Body of pancreas (tissue), 4 donors: ENCODE measurements at regions not wholly inside any gene's neighbourhood (a gene's known extent, or its start where the extent isn't known, plus 50 kb on each side); places are given as distances from the start of the nearest gene placed in this dataset.

Source experiments
- ATAC-seq: fragments of 150-250 bp; one replicate; pipeline ENCODE4 v1.9.1; 2016
- DNase-seq, 4 donors: peaks; one replicate each; pipeline ENCODE4 v3.0.0-alpha.2; 2019
- H3K27ac ChIP-seq, 4 donors: fragments of 200-600 bp; sonication (generic); 1 replicate in 3 of 4; 2 replicates in 1 of 4; pipeline versions ENCODE4 v1.5.1 to v1.6.1; 2016 to 2019; ENCODE audit warnings: mild to moderate bottlenecking in 1 of 4, mixed read lengths in 1 of 4, moderate library complexity in 1 of 4
- H3K27me3 ChIP-seq, 2 donors: fragments of 200-600 bp; sonication (generic); one replicate each; pipeline ENCODE4 v1.6.0; 2016; ENCODE audit warnings: mild to moderate bottlenecking in 1 of 2
- H3K36me3 ChIP-seq, 2 donors: fragments of 200-600 bp; sonication (generic); replicated peaks in 1 of 2; 2 replicates each; pipeline ENCODE4 v1.5.1; 2016; ENCODE audit warnings: low read depth in 2 of 2; ENCODE audit not compliant: insufficient read depth in 1 of 2
- H3K4me1 ChIP-seq: fragments of 200-600 bp; sonication (generic); one replicate; pipeline ENCODE4 v1.6.0; 2016
- H3K4me3 ChIP-seq, 2 donors: fragments of 200-600 bp; sonication (generic); 1 replicate in 1 of 2; 2 replicates in 1 of 2; pipeline ENCODE4 v1.5.1; 2016 to 2019
- H3K9me3 ChIP-seq, 3 donors: fragments of 200-600 bp; sonication (generic); 1 replicate in 2 of 3; 2 replicates in 1 of 3; pipeline ENCODE4 v1.5.1; 2016
- CTCF ChIP-seq, 7 experiments: fragments of 450-650 bp in 4 of 7; fragments of 200-600 bp in 3 of 7; sonication (generic) in 3 of 7; IDR thresholded peaks; one replicate each; pipeline ENCODE4 v1.5.1; 2016 to 2019; ENCODE audit warnings: antibody characterized with exemption in 7 of 7
- POLR2A ChIP-seq, 3 donors: fragments of 450-650 bp; IDR thresholded peaks; one replicate each; pipeline ENCODE4 v1.6.1; 2016; ENCODE audit warnings: antibody characterized with exemption in 3 of 3, mild to moderate bottlenecking in 2 of 3
- WGBS, 2 donors: methylation state at CpG; one replicate each; pipeline ENCODE4 v1.1.5; 2017; 5-methylcytosine and 5-hydroxymethylcytosine counted together
- intact Hi-C: fragments of 100-400 bp; cut with DNase I; formaldehyde crosslinking; loops from one replicate; pipeline ENCODE4 v1.15.1; 2023

- TF ChIP-seq CTCF (IDR thresholded peaks at IDR 0.05) (no peak), POLR2A (IDR thresholded peaks at IDR 0.05) (no peak)
- intact Hi-C loops: no loop called here
- H3K4me1 ChIP-seq: no peaks in the 10 kb centered on the region
- no peaks in the 10 kb centered on the region for H3K36me3 ChIP-seq
- no peak overlapping the region for H3K4me3 ChIP-seq
- H3K27ac ChIP-seq: no peak overlapping the region
- H3K27me3 ChIP-seq: peaks cover 0 to 9% of the 10 kb centered on the region in 2 donors
- ATAC-seq: no peak
- 33 to 48% methylated on average over 4 of the region's 4 CpGs for WGBS, 2 donors
- no peaks in the 10 kb centered on the region for H3K9me3 ChIP-seq
- no peak for DNase-seq
Observed at GRCh38 chr1:208421486-208421885, 177.3 kb upstream of the PLXNA2 start.

- Histone ChIP-seq H3K9me3 (no peaks in the 10 kb centered on the region), H3K27me3 (no peaks in the 10 kb centered on the region), H3K4me3 (no peak overlapping the region), H3K27ac (no peak overlapping the region), H3K4me1 (no peaks in the 10 kb centered on the region), H3K36me3 (no peaks in the 10 kb centered on the region)
- no peak for TF ChIP-seq POLR2A (IDR thresholded peaks at IDR 0.05)
- no peak for TF ChIP-seq CTCF (IDR thresholded peaks at IDR 0.05)
- intact Hi-C loops: no loop called here
- ATAC-seq: no peak
- DNase-seq: no peak
- WGBS, 2 donors: 75 to 96% methylated on average over 3 of the region's 3 CpGs
Observed at GRCh38 chr1:208423526-208423925, 179.3 kb upstream of the PLXNA2 start.

- Histone ChIP-seq H3K4me1 (no peaks in the 10 kb centered on the region), H3K27ac (no peak overlapping the region), H3K27me3 (no peaks in the 10 kb centered on the region), H3K36me3 (no peaks in the 10 kb centered on the region), H3K9me3 (no peaks in the 10 kb centered on the region), H3K4me3 (no peak overlapping the region)
- TF ChIP-seq CTCF (IDR thresholded peaks at IDR 0.05) (no peak), POLR2A (IDR thresholded peaks at IDR 0.05) (no peak)
- intact Hi-C loops: no loop called here
- 87 to 88% methylated on average over 3 of the region's 3 CpGs for WGBS, 2 donors
- no peak for DNase-seq
- no peak for ATAC-seq
Observed at GRCh38 chr1:208425096-208425495, 180.9 kb upstream of the PLXNA2 start.

GRCh38 chr1:208430220-208430619 is 186.0 kb upstream of the PLXNA2 start:
- ATAC-seq: no peak
- no peak for TF ChIP-seq CTCF (IDR thresholded peaks at IDR 0.05)
- TF ChIP-seq POLR2A (IDR thresholded peaks at IDR 0.05): no peak
- intact Hi-C loops: no loop called here

GRCh38 chr1:208431721-208432120 is 187.5 kb upstream of the PLXNA2 start:
- H3K4me1 ChIP-seq: no peaks in the 10 kb centered on the region
- H3K4me3 ChIP-seq: no peak overlapping the region
- intact Hi-C loops: no loop called here
- TF ChIP-seq POLR2A (IDR thresholded peaks at IDR 0.05) (no peak), CTCF (IDR thresholded peaks at IDR 0.05) (no peak)
- H3K36me3 ChIP-seq: no peaks in the 10 kb centered on the region
- ATAC-seq (no peak), DNase-seq (no peak)
- 74 to 81% methylated on average over 3 of the region's 3 CpGs for WGBS, 2 donors
- no peaks in the 10 kb centered on the region for H3K9me3 ChIP-seq
- no peaks in the 10 kb centered on the region for H3K27me3 ChIP-seq
- no peak overlapping the region for H3K27ac ChIP-seq

More at GRCh38 chr1:208430220-208430619, 186.0 kb upstream of the PLXNA2 start:
- Histone ChIP-seq H3K27ac (no peak overlapping the region), H3K9me3 (no peaks in the 10 kb centered on the region), H3K4me3 (no peak overlapping the region), H3K4me1 (no peaks in the 10 kb centered on the region), H3K36me3 (no peaks in the 10 kb centered on the region), H3K27me3 (no peaks in the 10 kb centered on the region)
- 44 to 55% methylated on average over 3 of the region's 3 CpGs for WGBS, 2 donors
- no peak for DNase-seq
